HepG2 (cell line): ENCODE measurements at regions not wholly inside any gene's neighbourhood (a gene's known extent, or its start where the extent isn't known, plus 50 kb on each side); places are given as distances from the start of the nearest gene placed in this dataset.

Experiments used
- ATAC-seq: fragments of 200-7000 bp; cut with Tn5 transposase; 3 replicates; pipeline ENCODE4 v1.9.1; 2020; ENCODE audit warnings: mild to moderate bottlenecking, moderate library complexity
- BruUV-seq: library from RNA; stranded (reverse); fragments of 400-500 nt; replicated peaks from 2 replicates; lab custom pipeline; 2021; lab: Mats Ljungman, UMichigan
- CTCF ChIA-PET: fragments of 300-600 bp; formaldehyde crosslinking; extraction: SDS; loops from one replicate; lab custom pipeline; 2021; ENCODE audit warnings: low total read pairs, inconsistent platforms, low intra/inter-chr PET ratio; lab: Yijun Ruan, JAX
- POLR2A ChIA-PET: fragments of 350-600 bp; sonication (Branson Sonifier 250); formaldehyde crosslinking; loops from one replicate; lab custom pipeline; 2020; ENCODE audit warnings: antibody characterized with exemption, inconsistent platforms; lab: Yijun Ruan, JAX
- DNase-seq: peaks from one replicate; pipeline ENCODE4 v3.0.0-alpha.2; 2015; ENCODE audit warnings: low spot score
- FAIRE-seq: peaks from 3 replicates; lab custom pipeline; 2011; peaks lifted over from hg19 to GRCh38; lab: Jason Lieb, UNC
- H2AFZ ChIP-seq: one replicate; pipeline ENCODE4 v1.6.1; 2011; ENCODE audit warnings: low read length, inconsistent platforms
- H3K27ac ChIP-seq: fragments of 300-600 bp; 3 replicates; pipeline ENCODE4 v1.8.0; 2011; ENCODE audit warnings: mixed run types, mild to moderate bottlenecking, mixed read lengths, low read length, inconsistent platforms; ENCODE audit not compliant: insufficient read depth; ENCODE audit errors: extremely low read length
- H3K27me3 ChIP-seq, 2 experiments: fragments of 200-600 bp in 1 of 2; 2 replicates in 1 of 2; 3 replicates in 1 of 2; pipeline versions ENCODE4 v1.6.0 to v1.8.0; 2011; ENCODE audit warnings: low read length in 2 of 2, mild to moderate bottlenecking in 2 of 2, moderate library complexity in 2 of 2, inconsistent platforms in 1 of 2; ENCODE audit not compliant: insufficient read depth in 2 of 2, control insufficient read depth in 1 of 2
- H3K36me3 ChIP-seq, 2 experiments: fragments of 200-600 bp in 1 of 2; replicated peaks in 1 of 2; 2 replicates in 1 of 2; 3 replicates in 1 of 2; pipeline versions ENCODE4 v1.5.1 to v1.8.0; 2011; ENCODE audit warnings: low read length in 2 of 2, inconsistent platforms in 1 of 2; ENCODE audit not compliant: insufficient read depth in 2 of 2, control insufficient read depth in 1 of 2
- H3K4me1 ChIP-seq: 2 replicates; pipeline ENCODE4 v1.5.1; 2012; ENCODE audit warnings: low read length, inconsistent platforms; ENCODE audit not compliant: insufficient read depth
- H3K4me2 ChIP-seq: 2 replicates; pipeline ENCODE4 v1.6.0; 2011; ENCODE audit warnings: low read depth, low read length, inconsistent platforms
- H3K4me3 ChIP-seq, 3 experiments: fragments of 200-600 bp in 1 of 3; sonication (generic), shearing (Covaris generic) in 1 of 3; replicated peaks in 1 of 3; 2 replicates each; pipeline ENCODE4 v1.5.1; 2011 to 2016; ENCODE audit warnings: low read length in 3 of 3, inconsistent platforms in 2 of 3, low read depth in 2 of 3, mild to moderate bottlenecking in 2 of 3, control low read depth in 1 of 3, mixed read lengths in 1 of 3; ENCODE audit not compliant: insufficient read depth in 1 of 3
- H3K79me2 ChIP-seq: one replicate; pipeline ENCODE4 v1.6.1; 2011; ENCODE audit warnings: low read length, inconsistent platforms; ENCODE audit not compliant: insufficient read depth
- H3K9ac ChIP-seq: 2 replicates; pipeline ENCODE4 v1.6.0; 2011; ENCODE audit warnings: mild to moderate bottlenecking, low read depth, low read length, inconsistent platforms; ENCODE audit not compliant: insufficient read depth
- H3K9me3 ChIP-seq: 2 replicates; pipeline ENCODE4 v1.5.1; 2012; ENCODE audit warnings: mild to moderate bottlenecking, low read length
- H4K20me1 ChIP-seq: 2 replicates; pipeline ENCODE4 v1.6.0; 2011; ENCODE audit warnings: inconsistent platforms, mild to moderate bottlenecking, low read length, moderate library complexity; ENCODE audit not compliant: insufficient read depth
- CHCHD3 ChIP-seq: sonication (generic); formaldehyde crosslinking; IDR thresholded peaks from 2 replicates; pipeline ENCODE4 v1.8.0; 2022; ENCODE audit warnings: mild to moderate bottlenecking, missing genetic modification reagents, moderate library complexity
- HDAC2 ChIP-seq: sonication (generic); formaldehyde crosslinking; IDR thresholded peaks from 2 replicates; pipeline ENCODE4 v1.4.0; 2020; ENCODE audit warnings: missing genetic modification reagents
- HMGXB3 ChIP-seq: sonication (generic); formaldehyde crosslinking; IDR thresholded peaks from 2 replicates; pipeline ENCODE4 v1.4.0; 2020; ENCODE audit warnings: missing genetic modification reagents, borderline replicate concordance
- HNRNPH1 ChIP-seq: fragments of 200-400 bp; formaldehyde crosslinking; optimal IDR thresholded peaks from 2 replicates; pipeline ENCODE3; 2017; ENCODE audit warnings: mild to moderate bottlenecking, low read depth, low read length
- MAF1 ChIP-seq: sonication (generic); formaldehyde crosslinking; IDR thresholded peaks from 2 replicates; pipeline ENCODE4 v1.5.0; 2020; ENCODE audit warnings: missing genetic modification reagents, borderline replicate concordance
- MBD4 ChIP-seq: IDR thresholded peaks from 2 replicates; pipeline ENCODE4 v1.6.1; 2012; ENCODE audit warnings: low read length, inconsistent platforms, borderline replicate concordance
- RBM39 ChIP-seq: fragments of 200-400 bp; formaldehyde crosslinking; IDR thresholded peaks from one replicate; pipeline ENCODE4 v1.6.1; 2018; ENCODE audit warnings: antibody characterized with exemption, mild to moderate bottlenecking, low read depth, low read length; ENCODE audit not compliant: poor library complexity, severe bottlenecking
- RCOR2 ChIP-seq: IDR thresholded peaks from 2 replicates; pipeline ENCODE4 v1.6.1; 2016; ENCODE audit warnings: missing biosample characterization, missing genetic modification reagents
- RNF2 ChIP-seq: fragments of 450-650 bp; conservative IDR thresholded peaks from 2 replicates; pipeline ENCODE4 v1.6.1; 2016; ENCODE audit warnings: low read depth
- SMAD9 ChIP-seq: sonication (generic); formaldehyde crosslinking; IDR thresholded peaks from 2 replicates; pipeline ENCODE4 v1.5.1; 2020; ENCODE audit warnings: mild to moderate bottlenecking, missing genetic modification reagents
- TMF1 ChIP-seq: sonication (generic); formaldehyde crosslinking; IDR thresholded peaks from 2 replicates; pipeline ENCODE4 v1.8.1; 2022; ENCODE audit warnings: low read depth, missing genetic modification reagents
- ZNF232 ChIP-seq: sonication (generic); formaldehyde crosslinking; IDR thresholded peaks from 2 replicates; pipeline ENCODE4 v1.4.0; 2020; ENCODE audit warnings: missing genetic modification reagents, borderline replicate concordance
- ZNF24 ChIP-seq: fragments of 450-650 bp; IDR thresholded peaks from 2 replicates; pipeline ENCODE4 v1.6.1; 2017; ENCODE audit warnings: antibody characterized with exemption, mild to moderate bottlenecking
- ZNF562 ChIP-seq: sonication (generic); formaldehyde crosslinking; IDR thresholded peaks from 2 replicates; pipeline ENCODE4 v1.8.0; 2022; ENCODE audit warnings: missing genetic modification reagents, borderline replicate concordance
- ZNF567 ChIP-seq: sonication (generic); formaldehyde crosslinking; IDR thresholded peaks from 2 replicates; pipeline ENCODE4 v1.8.1; 2023; ENCODE audit warnings: mild to moderate bottlenecking, missing genetic modification reagents, borderline replicate concordance
- ZNF605 ChIP-seq: sonication (generic); formaldehyde crosslinking; IDR thresholded peaks from 2 replicates; pipeline ENCODE4 v1.8.0; 2022; ENCODE audit warnings: mild to moderate bottlenecking, missing genetic modification reagents
- WGBS: methylation state at CpG from one replicate; pipeline ENCODE4 v1.1.6; 2017; ENCODE audit warnings: low lambda C conversion rate; 5-methylcytosine and 5-hydroxymethylcytosine counted together
- in situ Hi-C: cut with HindIII; loops from 2 replicates; pipeline ENCODE4 v1.10.0; 2017; ENCODE audit warnings: low pct_unique_long_range_greater_than_20kb; ENCODE audit not compliant: extremely low pct_ligation_motif_present
- intact Hi-C: fragments of 100-400 bp; cut with micrococcal nuclease; formaldehyde crosslinking; loops from one replicate; pipeline ENCODE4 v1.10.0; 2022; ENCODE audit not compliant: unreplicated experiment
- TF ChIP-seq, protein P1 (sequence below): sonication (generic); formaldehyde crosslinking; conservative IDR thresholded peaks from 2 replicates; pipeline ENCODE4 v1.4.0; 2020; ENCODE audit warnings: mild to moderate bottlenecking, missing genetic modification reagents, moderate library complexity
- TF ChIP-seq, protein P2 (sequence below): sonication (generic); formaldehyde crosslinking; conservative IDR thresholded peaks from 2 replicates; pipeline ENCODE4 v1.8.0; 2022; ENCODE audit warnings: missing genetic modification reagents

GRCh38 chr2:144854596-144854995 lies 334.7 kb upstream of the ZEB2 start:
- no TSS peak for BruUV-seq
- Histone ChIP-seq H3K36me3 (no peaks in the 10 kb centered on the region), H3K27ac (no peak overlapping the region)

More at GRCh38 chr2:144854596-144854995, 334.7 kb upstream of the ZEB2 start:
- CTCF ChIA-PET, result no interaction called here
- no peak overlapping the region for H3K9ac ChIP-seq
- H3K27me3 ChIP-seq, result no peaks in the 10 kb centered on the region
- H4K20me1 ChIP-seq, result no peaks in the 10 kb centered on the region
- H3K9me3 ChIP-seq, result no peaks in the 10 kb centered on the region
- H2AFZ ChIP-seq, result no peak overlapping the region
- no peak overlapping the region for H3K4me2 ChIP-seq
- TF ChIP-seq HMGXB3, result no peak
- no peak for TF ChIP-seq RNF2
- no peak for TF ChIP-seq SMAD9 (CRISPR knock-in tag)
- no peak for TF ChIP-seq ZNF24
- no peak for TF ChIP-seq MBD4
- no peak for TF ChIP-seq RCOR2 (CRISPR knock-in tag)
- TF ChIP-seq ZNF562 (CRISPR knock-in tag), result no peak
- no peak for TF ChIP-seq ZNF567 (CRISPR knock-in tag)
- no peak for TF ChIP-seq HDAC2
- TF ChIP-seq HNRNPH1, result no peak
- TF ChIP-seq ZNF232 (CRISPR knock-in tag), result no peak
- TF ChIP-seq CHCHD3 (CRISPR knock-in tag), result no peak
- no peak for TF ChIP-seq RBM39
- TF ChIP-seq, protein P1, sequence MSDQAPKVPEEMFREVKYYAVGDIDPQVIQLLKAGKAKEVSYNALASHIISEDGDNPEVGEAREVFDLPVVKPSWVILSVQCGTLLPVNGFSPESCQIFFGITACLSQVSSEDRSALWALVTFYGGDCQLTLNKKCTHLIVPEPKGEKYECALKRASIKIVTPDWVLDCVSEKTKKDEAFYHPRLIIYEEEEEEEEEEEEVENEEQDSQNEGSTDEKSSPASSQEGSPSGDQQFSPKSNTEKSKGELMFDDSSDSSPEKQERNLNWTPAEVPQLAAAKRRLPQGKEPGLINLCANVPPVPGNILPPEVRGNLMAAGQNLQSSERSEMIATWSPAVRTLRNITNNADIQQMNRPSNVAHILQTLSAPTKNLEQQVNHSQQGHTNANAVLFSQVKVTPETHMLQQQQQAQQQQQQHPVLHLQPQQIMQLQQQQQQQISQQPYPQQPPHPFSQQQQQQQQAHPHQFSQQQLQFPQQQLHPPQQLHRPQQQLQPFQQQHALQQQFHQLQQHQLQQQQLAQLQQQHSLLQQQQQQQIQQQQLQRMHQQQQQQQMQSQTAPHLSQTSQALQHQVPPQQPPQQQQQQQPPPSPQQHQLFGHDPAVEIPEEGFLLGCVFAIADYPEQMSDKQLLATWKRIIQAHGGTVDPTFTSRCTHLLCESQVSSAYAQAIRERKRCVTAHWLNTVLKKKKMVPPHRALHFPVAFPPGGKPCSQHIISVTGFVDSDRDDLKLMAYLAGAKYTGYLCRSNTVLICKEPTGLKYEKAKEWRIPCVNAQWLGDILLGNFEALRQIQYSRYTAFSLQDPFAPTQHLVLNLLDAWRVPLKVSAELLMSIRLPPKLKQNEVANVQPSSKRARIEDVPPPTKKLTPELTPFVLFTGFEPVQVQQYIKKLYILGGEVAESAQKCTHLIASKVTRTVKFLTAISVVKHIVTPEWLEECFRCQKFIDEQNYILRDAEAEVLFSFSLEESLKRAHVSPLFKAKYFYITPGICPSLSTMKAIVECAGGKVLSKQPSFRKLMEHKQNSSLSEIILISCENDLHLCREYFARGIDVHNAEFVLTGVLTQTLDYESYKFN (CRISPR knock-in tag), result no peak
- no peak for TF ChIP-seq TMF1 (CRISPR knock-in tag)
- no peak for TF ChIP-seq ZNF605 (CRISPR knock-in tag)
- TF ChIP-seq, protein P2, sequence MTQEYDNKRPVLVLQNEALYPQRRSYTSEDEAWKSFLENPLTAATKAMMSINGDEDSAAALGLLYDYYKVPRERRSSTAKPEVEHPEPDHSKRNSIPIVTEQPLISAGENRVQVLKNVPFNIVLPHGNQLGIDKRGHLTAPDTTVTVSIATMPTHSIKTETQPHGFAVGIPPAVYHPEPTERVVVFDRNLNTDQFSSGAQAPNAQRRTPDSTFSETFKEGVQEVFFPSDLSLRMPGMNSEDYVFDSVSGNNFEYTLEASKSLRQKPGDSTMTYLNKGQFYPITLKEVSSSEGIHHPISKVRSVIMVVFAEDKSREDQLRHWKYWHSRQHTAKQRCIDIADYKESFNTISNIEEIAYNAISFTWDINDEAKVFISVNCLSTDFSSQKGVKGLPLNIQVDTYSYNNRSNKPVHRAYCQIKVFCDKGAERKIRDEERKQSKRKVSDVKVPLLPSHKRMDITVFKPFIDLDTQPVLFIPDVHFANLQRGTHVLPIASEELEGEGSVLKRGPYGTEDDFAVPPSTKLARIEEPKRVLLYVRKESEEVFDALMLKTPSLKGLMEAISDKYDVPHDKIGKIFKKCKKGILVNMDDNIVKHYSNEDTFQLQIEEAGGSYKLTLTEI (CRISPR knock-in tag), result no peak
- TF ChIP-seq MAF1 (CRISPR knock-in tag), result no peak
- in situ Hi-C loops (no loop called here), intact Hi-C loops (no loop called here)
- FAIRE-seq (no peak), DNase-seq (no peak), ATAC-seq (no peak)
- H3K4me3 ChIP-seq, result no peak overlapping the region
- no peaks in the 10 kb centered on the region for H3K4me1 ChIP-seq
- under 1% methylated on average over 4 of the region's 4 CpGs for WGBS
- POLR2A ChIA-PET, result no interaction called here
- no peaks in the 10 kb centered on the region for H3K79me2 ChIP-seq
